Tibial nerve (tissue), 4 donors: ENCODE measurements at regions not wholly inside any gene's neighbourhood (a gene's known extent, or its start where the extent isn't known, plus 50 kb on each side); places are given as distances from the start of the nearest gene placed in this dataset.

Source experiments
- DNase-seq, 2 donors: peaks; one replicate each; pipeline ENCODE4 v3.0.0-alpha.2; 2019; ENCODE audit warnings: low spot score in 2 of 2
- H3K27ac ChIP-seq, 4 donors: fragments of 200-600 bp; sonication (generic) in 3 of 4; one replicate each; pipeline ENCODE4 v1.5.1; 2017 to 2019; ENCODE audit warnings: mild to moderate bottlenecking in 1 of 4
- H3K27me3 ChIP-seq, 2 donors: fragments of 200-600 bp; sonication (generic) in 1 of 2; one replicate each; pipeline versions ENCODE4 v1.5.1 to v1.6.0; 2017 to 2019
- H3K36me3 ChIP-seq, 3 donors: fragments of 200-600 bp; sonication (generic); one replicate each; pipeline ENCODE4 v1.5.1; 2018 to 2019
- H3K4me1 ChIP-seq, 4 donors: fragments of 200-600 bp; sonication (generic) in 3 of 4; one replicate each; pipeline ENCODE4 v1.5.1; 2017 to 2019
- H3K4me3 ChIP-seq, 4 donors: fragments of 200-600 bp; sonication (generic) in 3 of 4; one replicate each; pipeline ENCODE4 v1.5.1; 2017 to 2019; ENCODE audit warnings: mild to moderate bottlenecking in 1 of 4, moderate library complexity in 1 of 4
- H3K9me3 ChIP-seq, 4 donors: fragments of 200-600 bp; sonication (generic) in 3 of 4; one replicate each; pipeline ENCODE4 v1.5.1; 2017 to 2019
- CTCF ChIP-seq, 5 experiments: fragments of 200-600 bp in 3 of 5; fragments of 450-650 bp in 2 of 5; sonication (generic) in 3 of 5; IDR thresholded peaks; one replicate each; pipeline ENCODE4 v1.5.1; 2016 to 2019; ENCODE audit warnings: antibody characterized with exemption in 5 of 5, mild to moderate bottlenecking in 3 of 5, moderate library complexity in 2 of 5
- EP300 ChIP-seq, 2 donors: sonication (generic); formaldehyde crosslinking; IDR thresholded peaks; one replicate each; pipeline ENCODE4 v1.6.1; 2017; ENCODE audit warnings: antibody characterized with exemption in 2 of 2, mild to moderate bottlenecking in 1 of 2
- POLR2A ChIP-seq, 2 donors: fragments of 450-650 bp; IDR thresholded peaks; one replicate each; pipeline ENCODE4 v1.6.1; 2017; ENCODE audit warnings: antibody characterized with exemption in 2 of 2, mild to moderate bottlenecking in 2 of 2, moderate library complexity in 2 of 2
- WGBS, 2 donors: methylation state at CpG; one replicate each; pipeline ENCODE4 v1.1.5; 2018; 5-methylcytosine and 5-hydroxymethylcytosine counted together

GRCh38 chr3:146831659-146832058 lies 226.5 kb upstream of the PLSCR5 start:
- Histone ChIP-seq H3K27ac (no peak overlapping the region), H3K4me1 (peaks cover 0 to 8% (median 0%) of the 10 kb centered on the region in 4 donors)

GRCh38 chr3:146830231-146830630 lies 225.1 kb upstream of the PLSCR5 start:
- Histone ChIP-seq H3K9me3 (no peaks in the 10 kb centered on the region), H3K27ac (no peak overlapping the region), H3K36me3 (no peaks in the 10 kb centered on the region), H3K27me3 (no peaks in the 10 kb centered on the region), H3K4me1 (peaks cover 0 to 8% (median 0%) of the 10 kb centered on the region in 4 donors), H3K4me3 (no peak overlapping the region)
- TF ChIP-seq CTCF (IDR thresholded peaks at IDR 0.05), result no peak
- TF ChIP-seq POLR2A (IDR thresholded peaks at IDR 0.05), result no peak
- TF ChIP-seq EP300 (IDR thresholded peaks at IDR 0.05), result no peak
- DNase-seq, result no peak

More at GRCh38 chr3:146831659-146832058, 226.5 kb upstream of the PLSCR5 start:
- H3K36me3 ChIP-seq, result no peaks in the 10 kb centered on the region
- TF ChIP-seq CTCF (IDR thresholded peaks at IDR 0.05) (no peak), EP300 (IDR thresholded peaks at IDR 0.05) (no peak), POLR2A (IDR thresholded peaks at IDR 0.05) (no peak)
- 94 to 100% methylated on average over 1 of the region's 1 CpG for WGBS, 2 donors
- H3K27me3 ChIP-seq, result no peaks in the 10 kb centered on the region
- DNase-seq, result no peak
- no peaks in the 10 kb centered on the region for H3K9me3 ChIP-seq
- H3K4me3 ChIP-seq, result no peak overlapping the region

GRCh38 chr3:146827836-146828235 lies 222.7 kb upstream of the PLSCR5 start:
- no peak for DNase-seq
- 13 to 21% methylated on average over 1 of the region's 1 CpG for WGBS, 2 donors
- Histone ChIP-seq H3K36me3 (no peaks in the 10 kb centered on the region), H3K9me3 (no peaks in the 10 kb centered on the region), H3K27me3 (no peaks in the 10 kb centered on the region), H3K4me3 (no peak overlapping the region), H3K27ac (no peak overlapping the region), H3K4me1 (no peaks in the 10 kb centered on the region)
- no peak for TF ChIP-seq CTCF (IDR thresholded peaks at IDR 0.05)
- no peak for TF ChIP-seq POLR2A (IDR thresholded peaks at IDR 0.05)
- no peak for TF ChIP-seq EP300 (IDR thresholded peaks at IDR 0.05)

GRCh38 chr3:146823622-146824021 lies 218.5 kb upstream of the PLSCR5 start:
- TF ChIP-seq CTCF (IDR thresholded peaks at IDR 0.05) (no peak), EP300 (IDR thresholded peaks at IDR 0.05) (no peak), POLR2A (IDR thresholded peaks at IDR 0.05) (no peak)
- H3K4me1 ChIP-seq, result no peaks in the 10 kb centered on the region
- 73 to 79% methylated on average over 1 of the region's 1 CpG for WGBS, 2 donors
- H3K36me3 ChIP-seq, result no peaks in the 10 kb centered on the region
- DNase-seq, result no peak
- H3K4me3 ChIP-seq, result no peak overlapping the region
- H3K27ac ChIP-seq, result no peak overlapping the region
- no peaks in the 10 kb centered on the region for H3K9me3 ChIP-seq
- no peaks in the 10 kb centered on the region for H3K27me3 ChIP-seq

- no peaks in the 10 kb centered on the region for H3K4me1 ChIP-seq
- 58 to 74% methylated on average over 3 of the region's 3 CpGs for WGBS, 2 donors
- H3K36me3 ChIP-seq, result no peaks in the 10 kb centered on the region
- no peaks in the 10 kb centered on the region for H3K9me3 ChIP-seq
- no peak overlapping the region for H3K4me3 ChIP-seq
- no peaks in the 10 kb centered on the region for H3K27me3 ChIP-seq
- TF ChIP-seq EP300 (IDR thresholded peaks at IDR 0.05) (no peak), CTCF (IDR thresholded peaks at IDR 0.05) (no peak), POLR2A (IDR thresholded peaks at IDR 0.05) (no peak)
- no peak for DNase-seq
- no peak overlapping the region for H3K27ac ChIP-seq
Measured at GRCh38 chr3:146818866-146819265, 213.7 kb upstream of the PLSCR5 start.
